IMR-90 (cell line): ENCODE measurements at regions not wholly inside any gene's neighbourhood (a gene's known extent, or its start where the extent isn't known, plus 50 kb on each side); places are given as distances from the start of the nearest gene placed in this dataset.
A peak's percentile ranks its signal among the peaks of the same experiment; 100 is the strongest.

Experiments
- CEBPB ChIP-seq: IDR thresholded peaks from 2 replicates; pipeline ENCODE4 v1.6.1; 2012; ENCODE audit warnings: low read depth, low read length, improper control_type of control experiment
- CTCF ChIP-seq: conservative IDR thresholded peaks from 2 replicates; pipeline ENCODE4 v1.5.1; 2012; ENCODE audit warnings: mild to moderate bottlenecking, low read depth, low read length, improper control_type of control experiment

- TF ChIP-seq CTCF (peak; percentile 86), CEBPB (no peak)
These were observed 133.2 kb downstream of the MTX3 start for GRCh38 chr5:79857714-79858409.
